C1 segment of cervical spinal cord (tissue), 14 donors: ENCODE measurements at regions not wholly inside any gene's neighbourhood (a gene's known extent, or its start where the extent isn't known, plus 50 kb on each side); places are given as distances from the start of the nearest gene placed in this dataset.
"Not testable (repeated sequence)": the region's sequence is repeated elsewhere in the genome, so short reads cannot be mapped to it uniquely, and the experiment has no call there.

Experiments
- DNase-seq, 14 donors: peaks; one replicate each; lab custom pipeline; 2025; lab: John Stamatoyannopoulos, UW

GRCh38 chr20:51189814-51190782, 167.2 kb upstream of the KCNG1 start:
- DNase-seq, result no peak

GRCh38 chr20:51188941-51189340, 166.0 kb upstream of the KCNG1 start:
- DNase-seq, result no peak

GRCh38 chr20:51187261-51187660, 164.4 kb upstream of the KCNG1 start:
- no peak for DNase-seq

GRCh38 chr20:51185861-51186260, 163.0 kb upstream of the KCNG1 start:
- no peak for DNase-seq

- no peak for DNase-seq
These were observed 162.4 kb upstream of the KCNG1 start for GRCh38 chr20:51185277-51185676.

GRCh38 chr20:51184289-51184688, 161.4 kb upstream of the KCNG1 start:
- DNase-seq, result no peak

- no peak for DNase-seq
These were observed 160.5 kb upstream of the KCNG1 start for GRCh38 chr20:51183451-51183850.

GRCh38 chr20:51182571-51182970, 159.7 kb upstream of the KCNG1 start:
- no peak for DNase-seq

- no peak for DNase-seq
These were observed 155.2 kb upstream of the KCNG1 start for GRCh38 chr20:51178153-51178552.

GRCh38 chr20:51176876-51177275, 154.0 kb upstream of the KCNG1 start:
- DNase-seq, result no peak

GRCh38 chr20:51176446-51176845, 153.5 kb upstream of the KCNG1 start:
- DNase-seq, result no peak

- DNase-seq, result no peak
These were observed 152.8 kb upstream of the KCNG1 start for GRCh38 chr20:51175724-51176123.

GRCh38 chr20:51175156-51175555, 152.2 kb upstream of the KCNG1 start:
- DNase-seq, result no peak

- no peak for DNase-seq
These were observed 151.6 kb upstream of the KCNG1 start for GRCh38 chr20:51174536-51174935.

- no peak for DNase-seq
These were observed 149.9 kb upstream of the KCNG1 start for GRCh38 chr20:51172558-51173428.

GRCh38 chr20:51171141-51171540, 148.2 kb upstream of the KCNG1 start:
- no peak for DNase-seq

GRCh38 chr20:51169813-51170212, 146.9 kb upstream of the KCNG1 start:
- DNase-seq, result no peak

- DNase-seq, result not testable (repeated sequence)
These were observed 145.0 kb upstream of the KCNG1 start for GRCh38 chr20:51167911-51168310.

- no peak for DNase-seq
These were observed 143.6 kb upstream of the KCNG1 start for GRCh38 chr20:51166489-51166888.

GRCh38 chr20:51165131-51165530, 142.2 kb upstream of the KCNG1 start:
- no peak for DNase-seq

- no peak for DNase-seq
These were observed 141.8 kb upstream of the KCNG1 start for GRCh38 chr20:51164731-51165130.

- DNase-seq, result no peak
These were observed 141.2 kb upstream of the KCNG1 start for GRCh38 chr20:51163996-51164600.
